Glomerular visceral epithelial cell (primary cell): ENCODE measurements at regions not wholly inside any gene's neighbourhood (a gene's known extent, or its start where the extent isn't known, plus 50 kb on each side); places are given as distances from the start of the nearest gene placed in this dataset.
"Not testable (repeated sequence)": the region's sequence is repeated elsewhere in the genome, so short reads cannot be mapped to it uniquely, and the experiment has no call there.

Experiments used
- DNase-seq: peaks from one replicate; pipeline ENCODE4 v3.0.0-alpha.2; 2016; ENCODE audit errors: extremely low spot score

- DNase-seq = no peak
Observed at GRCh38 chr14:50018201-50018932, 98.0 kb downstream of the VCPKMT start.

GRCh38 chr14:50018933-50019210, 97.5 kb downstream of the VCPKMT start:
- DNase-seq = no peak

GRCh38 chr14:50020184-50020583, 96.2 kb downstream of the VCPKMT start:
- no peak for DNase-seq

- no peak for DNase-seq
Observed at GRCh38 chr14:50020799-50021198, 95.6 kb downstream of the VCPKMT start.

- no peak for DNase-seq
Observed at GRCh38 chr14:50021261-50022031, 94.9 kb downstream of the VCPKMT start.

GRCh38 chr14:50022661-50023060, 93.7 kb downstream of the VCPKMT start:
- no peak for DNase-seq

GRCh38 chr14:50023671-50024490, 92.5 kb downstream of the VCPKMT start:
- peak; percentile 73 for DNase-seq

- no peak for DNase-seq
Observed at GRCh38 chr14:50025073-50025472, 91.3 kb downstream of the VCPKMT start.

GRCh38 chr14:50025776-50026175, 90.6 kb downstream of the VCPKMT start:
- DNase-seq = peak; percentile 38

- DNase-seq = no peak
Observed at GRCh38 chr14:50026396-50026795, 90.0 kb downstream of the VCPKMT start.

- no peak for DNase-seq
Observed at GRCh38 chr14:50027816-50028215, 88.6 kb downstream of the VCPKMT start.

- no peak for DNase-seq
Observed at GRCh38 chr14:50028458-50028857, 87.9 kb downstream of the VCPKMT start.

GRCh38 chr14:50030036-50030435, 86.3 kb downstream of the VCPKMT start:
- no peak for DNase-seq

GRCh38 chr14:50030911-50031310, 85.5 kb downstream of the VCPKMT start:
- DNase-seq = not testable (repeated sequence)

- DNase-seq = no peak
Observed at GRCh38 chr14:50031602-50032313, 84.6 kb downstream of the VCPKMT start.

GRCh38 chr14:50032462-50033167, 83.8 kb downstream of the VCPKMT start:
- not testable (repeated sequence) for DNase-seq

- no peak for DNase-seq
Observed at GRCh38 chr14:50035214-50035613, 81.2 kb downstream of the VCPKMT start.

GRCh38 chr14:50036211-50036610, 80.2 kb downstream of the VCPKMT start:
- no peak for DNase-seq

GRCh38 chr14:50036637-50037036, 79.7 kb downstream of the VCPKMT start:
- DNase-seq = no peak

GRCh38 chr14:50037240-50037639, 79.1 kb downstream of the VCPKMT start:
- DNase-seq = no peak

GRCh38 chr14:50037852-50038251, 78.5 kb downstream of the VCPKMT start:
- DNase-seq = no peak
